ENCODE measurements at regions not wholly inside any gene's neighbourhood (a gene's known extent, or its start where the extent isn't known, plus 50 kb on each side); places are given as distances from the start of the nearest gene placed in this dataset.

DNA sequence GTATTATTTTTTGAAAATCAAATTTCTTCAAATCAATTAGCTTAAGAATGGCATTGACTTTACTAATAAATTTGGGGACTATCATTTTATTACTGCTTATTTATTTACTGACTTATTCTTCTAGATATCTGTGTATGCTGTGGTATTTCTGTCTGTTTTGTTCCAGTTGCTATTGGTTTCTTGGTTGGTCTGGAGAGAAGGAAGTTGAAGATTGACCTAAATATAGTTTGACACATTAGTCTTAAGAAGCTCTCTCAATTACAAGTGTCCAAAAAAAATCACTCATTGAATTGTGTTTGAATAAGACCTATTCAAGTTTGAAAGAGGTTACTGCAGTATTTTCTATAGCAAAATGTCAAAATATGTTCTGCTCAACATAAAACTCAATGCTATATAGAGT is 153.3 kb upstream of the KYNU start:
- H3K27me3 ChIP-seq (ENCODE audit: insufficient read depth, low read length) = no peaks in the 10 kb centered on the region
- no peak overlapping the region for H3K4me2 ChIP-seq (ENCODE audit: low read length)
- H3K23ac ChIP-seq (ENCODE audit: low read length) = no peak overlapping the region
- no peak overlapping the region for H4K91ac ChIP-seq (ENCODE audit: low read depth, low read length)
- H3K79me1 ChIP-seq (ENCODE audit: low read length) = no peaks in the 10 kb centered on the region
- H3K4me3 ChIP-seq (ENCODE audit: low read depth, low read length) = no peak overlapping the region
- no peak overlapping the region for H2BK120ac ChIP-seq (ENCODE audit: insufficient read depth, low read length, poor library complexity)
- H2AK5ac ChIP-seq (ENCODE audit: low read length) = no peak overlapping the region
- H2BK12ac ChIP-seq (ENCODE audit: low read length) = no peak overlapping the region
- H4K12ac ChIP-seq (ENCODE audit: low read depth, low read length) = no peak overlapping the region
- no peak for DNase-seq
- no peaks in the 10 kb centered on the region for H3K4me1 ChIP-seq (ENCODE audit: control insufficient read depth in 1 of 2, insufficient read depth in 2 of 2, low read length in 2 of 2)
- no peak overlapping the region for H2AFZ ChIP-seq (ENCODE audit: insufficient read depth, low read length, poor library complexity)
- H4K8ac ChIP-seq (ENCODE audit: low read depth, low read length) = no peak overlapping the region
- no peak overlapping the region for H3K14ac ChIP-seq (ENCODE audit: low read length)
- no peaks in the 10 kb centered on the region for H3K79me2 ChIP-seq (ENCODE audit: control insufficient read depth, insufficient read depth, low read length, poor library complexity)
- H3K36me3 ChIP-seq (ENCODE audit: control insufficient read depth in 1 of 2, insufficient read depth in 2 of 2, low read length in 2 of 2) = peaks cover 0 to 2% of the 10 kb centered on the region in 2 experiments
- H3K27ac ChIP-seq (ENCODE audit: low read depth, low read length) = no peak overlapping the region
- no peak overlapping the region for H2BK5ac ChIP-seq (ENCODE audit: low read depth, low read length, poor library complexity)
- no peak overlapping the region for H3K18ac ChIP-seq (ENCODE audit: low read length)
- H3K9me3 ChIP-seq (ENCODE audit: insufficient read depth, low read depth, low read length) = peaks cover 2% of the 10 kb centered on the region
- H3K4ac ChIP-seq (ENCODE audit: low read depth, low read length) = no peak overlapping the region
- no peak overlapping the region for H3K9ac ChIP-seq (ENCODE audit: low read length)

DNA sequence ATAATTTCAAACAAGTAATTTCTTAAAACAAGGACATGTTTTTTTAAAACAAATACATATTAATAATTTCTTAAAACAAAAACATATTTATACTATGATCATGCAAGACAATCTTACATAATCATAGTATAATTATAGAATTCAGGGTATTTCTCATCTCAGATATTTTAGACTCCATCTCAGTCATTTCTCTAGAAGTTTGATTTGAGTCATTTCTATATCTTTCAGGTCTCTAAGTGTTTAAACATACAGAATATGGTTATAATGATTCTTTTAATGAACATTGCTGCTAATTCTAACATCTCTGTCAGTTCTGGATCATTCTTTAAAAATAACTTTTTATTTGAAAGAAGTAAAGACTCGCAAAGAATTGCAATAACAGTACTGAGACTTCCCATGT is 154.2 kb upstream of the KYNU start:
- WGBS (ENCODE audit: extremely low coverage, insufficient coverage, insufficient read length) = no CpG with 5 or more reads among the region's 1 CpG
- Histone ChIP-seq H3K14ac (ENCODE audit: low read length) (no peak overlapping the region), H3K9me3 (ENCODE audit: insufficient read depth, low read depth, low read length) (peaks cover 2% of the 10 kb centered on the region), H3K18ac (ENCODE audit: low read length) (no peak overlapping the region), H3K23ac (ENCODE audit: low read length) (no peak overlapping the region), H4K12ac (ENCODE audit: low read depth, low read length) (no peak overlapping the region), H2BK120ac (ENCODE audit: insufficient read depth, low read length, poor library complexity) (no peak overlapping the region), H2AFZ (ENCODE audit: insufficient read depth, low read length, poor library complexity) (no peak overlapping the region), H3K4ac (ENCODE audit: low read depth, low read length) (no peak overlapping the region), H3K79me2 (ENCODE audit: control insufficient read depth, insufficient read depth, low read length, poor library complexity) (no peaks in the 10 kb centered on the region), H3K79me1 (ENCODE audit: low read length) (no peaks in the 10 kb centered on the region), H3K4me3 (ENCODE audit: low read depth, low read length) (no peak overlapping the region), H2BK5ac (ENCODE audit: low read depth, low read length, poor library complexity) (no peak overlapping the region), H3K27ac (ENCODE audit: low read depth, low read length) (no peak overlapping the region), H4K8ac (ENCODE audit: low read depth, low read length) (no peak overlapping the region), H3K27me3 (ENCODE audit: insufficient read depth, low read length) (no peaks in the 10 kb centered on the region), H3K9ac (ENCODE audit: low read length) (no peak overlapping the region), H2AK5ac (ENCODE audit: low read length) (no peak overlapping the region), H3K4me1 (ENCODE audit: control insufficient read depth in 1 of 2, insufficient read depth in 2 of 2, low read length in 2 of 2) (no peaks in the 10 kb centered on the region), H2BK12ac (ENCODE audit: low read length) (no peak overlapping the region), H3K4me2 (ENCODE audit: low read length) (no peak overlapping the region), H3K36me3 (ENCODE audit: control insufficient read depth in 1 of 2, insufficient read depth in 2 of 2, low read length in 2 of 2) (peaks cover 0 to 2% of the 10 kb centered on the region in 2 experiments), H4K91ac (ENCODE audit: low read depth, low read length) (no peak overlapping the region)
- no peak for DNase-seq

DNA sequence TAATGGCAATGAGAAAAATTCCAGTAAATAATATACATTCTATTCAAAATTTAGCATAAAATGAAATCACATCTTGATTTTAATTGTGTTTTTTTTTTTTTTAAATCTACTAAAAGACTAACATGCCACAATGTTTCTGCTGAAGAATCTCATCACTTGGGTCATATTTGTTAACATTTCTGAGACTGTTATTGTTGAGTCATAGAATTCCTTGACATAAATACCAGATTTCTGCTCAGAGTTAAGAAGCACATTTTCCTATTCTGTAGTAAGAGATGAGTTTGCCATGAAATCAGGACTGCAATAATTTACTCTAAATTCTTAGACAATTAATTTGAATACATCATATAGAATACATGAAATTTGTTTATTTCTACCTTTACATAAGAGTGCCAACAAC is 154.9 kb upstream of the KYNU start:
- no peak overlapping the region for H2AK5ac ChIP-seq (ENCODE audit: low read length)
- H3K4me1 ChIP-seq (ENCODE audit: control insufficient read depth in 1 of 2, insufficient read depth in 2 of 2, low read length in 2 of 2) = no peaks in the 10 kb centered on the region
- no peaks in the 10 kb centered on the region for H3K79me2 ChIP-seq (ENCODE audit: control insufficient read depth, insufficient read depth, low read length, poor library complexity)
- H3K4me2 ChIP-seq (ENCODE audit: low read length) = no peak overlapping the region
- no peak overlapping the region for H4K91ac ChIP-seq (ENCODE audit: low read depth, low read length)
- H3K79me1 ChIP-seq (ENCODE audit: low read length) = no peaks in the 10 kb centered on the region
- H3K23ac ChIP-seq (ENCODE audit: low read length) = no peak overlapping the region
- H2AFZ ChIP-seq (ENCODE audit: insufficient read depth, low read length, poor library complexity) = no peak overlapping the region
- H3K9me3 ChIP-seq (ENCODE audit: insufficient read depth, low read depth, low read length) = no peaks in the 10 kb centered on the region
- no peak overlapping the region for H3K4me3 ChIP-seq (ENCODE audit: low read depth, low read length)
- H3K27me3 ChIP-seq (ENCODE audit: insufficient read depth, low read length) = no peaks in the 10 kb centered on the region
- H2BK5ac ChIP-seq (ENCODE audit: low read depth, low read length, poor library complexity) = no peak overlapping the region
- no peak overlapping the region for H3K18ac ChIP-seq (ENCODE audit: low read length)
- no peak overlapping the region for H3K14ac ChIP-seq (ENCODE audit: low read length)
- no peak overlapping the region for H3K9ac ChIP-seq (ENCODE audit: low read length)
- no peak overlapping the region for H2BK12ac ChIP-seq (ENCODE audit: low read length)
- H3K36me3 ChIP-seq (ENCODE audit: control insufficient read depth in 1 of 2, insufficient read depth in 2 of 2, low read length in 2 of 2) = no peaks in the 10 kb centered on the region
- no peak overlapping the region for H3K4ac ChIP-seq (ENCODE audit: low read depth, low read length)
- H4K8ac ChIP-seq (ENCODE audit: low read depth, low read length) = no peak overlapping the region
- H4K12ac ChIP-seq (ENCODE audit: low read depth, low read length) = no peak overlapping the region
- no peak overlapping the region for H2BK120ac ChIP-seq (ENCODE audit: insufficient read depth, low read length, poor library complexity)
- no peak overlapping the region for H3K27ac ChIP-seq (ENCODE audit: low read depth, low read length)
- DNase-seq = peak in 1 of 2 donors; percentile 54

DNA sequence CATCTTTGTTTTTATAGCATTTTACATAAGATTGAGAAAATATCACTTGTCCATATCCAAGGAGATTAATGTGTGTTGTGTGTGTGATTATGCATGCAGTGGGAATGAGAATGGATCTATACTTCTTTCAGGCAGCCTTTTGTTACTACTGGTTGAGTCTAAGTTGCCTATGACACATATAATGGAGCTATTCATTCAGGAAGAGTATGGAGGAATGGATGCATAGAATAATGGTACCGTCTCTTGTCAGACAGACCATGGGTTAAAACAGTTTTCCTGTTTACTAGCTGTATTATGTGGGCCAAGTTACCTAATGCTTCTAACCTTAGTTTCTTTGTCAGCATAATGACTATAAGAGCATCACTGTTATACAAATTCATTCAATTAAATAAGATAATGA is 155.4 kb upstream of the KYNU start:
- Histone ChIP-seq H3K14ac (ENCODE audit: low read length) (no peak overlapping the region), H3K9ac (ENCODE audit: low read length) (no peak overlapping the region), H2AK5ac (ENCODE audit: low read length) (no peak overlapping the region), H3K4me3 (ENCODE audit: low read depth, low read length) (no peak overlapping the region), H3K4me2 (ENCODE audit: low read length) (no peak overlapping the region), H3K23ac (ENCODE audit: low read length) (no peak overlapping the region), H2BK12ac (ENCODE audit: low read length) (no peak overlapping the region), H3K4ac (ENCODE audit: low read depth, low read length) (no peak overlapping the region), H2AFZ (ENCODE audit: insufficient read depth, low read length, poor library complexity) (no peak overlapping the region), H2BK120ac (ENCODE audit: insufficient read depth, low read length, poor library complexity) (no peak overlapping the region), H3K4me1 (ENCODE audit: control insufficient read depth in 1 of 2, insufficient read depth in 2 of 2, low read length in 2 of 2) (no peaks in the 10 kb centered on the region), H2BK5ac (ENCODE audit: low read depth, low read length, poor library complexity) (no peak overlapping the region), H4K91ac (ENCODE audit: low read depth, low read length) (no peak overlapping the region), H4K12ac (ENCODE audit: low read depth, low read length) (no peak overlapping the region), H3K9me3 (ENCODE audit: insufficient read depth, low read depth, low read length) (no peaks in the 10 kb centered on the region), H3K18ac (ENCODE audit: low read length) (no peak overlapping the region), H4K8ac (ENCODE audit: low read depth, low read length) (no peak overlapping the region), H3K27me3 (ENCODE audit: insufficient read depth, low read length) (no peaks in the 10 kb centered on the region), H3K79me2 (ENCODE audit: control insufficient read depth, insufficient read depth, low read length, poor library complexity) (no peaks in the 10 kb centered on the region), H3K79me1 (ENCODE audit: low read length) (no peaks in the 10 kb centered on the region), H3K36me3 (ENCODE audit: control insufficient read depth in 1 of 2, insufficient read depth in 2 of 2, low read length in 2 of 2) (no peaks in the 10 kb centered on the region), H3K27ac (ENCODE audit: low read depth, low read length) (no peak overlapping the region)
- WGBS (ENCODE audit: extremely low coverage, insufficient coverage, insufficient read length) = no CpG with 5 or more reads among the region's 1 CpG
- no peak for DNase-seq

DNA sequence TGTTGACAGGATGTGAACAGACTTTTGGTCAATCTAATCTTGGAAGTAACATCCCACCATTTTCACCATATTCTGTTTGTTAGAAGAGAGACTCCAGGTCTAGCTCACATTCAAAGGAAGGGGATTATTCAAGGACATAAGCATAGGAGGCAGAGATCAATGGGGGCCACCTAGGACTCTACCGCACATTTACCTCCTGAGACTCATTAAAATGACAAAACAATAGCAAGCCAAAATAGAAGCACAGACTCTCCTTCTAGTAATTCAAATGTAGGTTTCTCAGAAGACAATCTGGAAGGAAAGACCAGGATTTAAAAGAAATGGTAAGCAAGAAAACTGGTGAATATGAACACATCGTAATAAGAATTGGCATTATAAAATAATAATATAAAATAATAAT is 156.4 kb upstream of the KYNU start:
- H2AFZ ChIP-seq (ENCODE audit: insufficient read depth, low read length, poor library complexity) = no peak overlapping the region

More for the DNA sequence above, 156.4 kb upstream of the KYNU start:
- Histone ChIP-seq H3K4me1 (ENCODE audit: control insufficient read depth in 1 of 2, insufficient read depth in 2 of 2, low read length in 2 of 2) (no peaks in the 10 kb centered on the region), H4K8ac (ENCODE audit: low read depth, low read length) (no peak overlapping the region), H2BK120ac (ENCODE audit: insufficient read depth, low read length, poor library complexity) (no peak overlapping the region), H3K23ac (ENCODE audit: low read length) (no peak overlapping the region), H2BK5ac (ENCODE audit: low read depth, low read length, poor library complexity) (no peak overlapping the region), H3K14ac (ENCODE audit: low read length) (no peak overlapping the region), H3K27ac (ENCODE audit: low read depth, low read length) (no peak overlapping the region), H2BK12ac (ENCODE audit: low read length) (no peak overlapping the region), H3K79me1 (ENCODE audit: low read length) (no peaks in the 10 kb centered on the region), H3K36me3 (ENCODE audit: control insufficient read depth in 1 of 2, insufficient read depth in 2 of 2, low read length in 2 of 2) (no peaks in the 10 kb centered on the region), H4K12ac (ENCODE audit: low read depth, low read length) (no peak overlapping the region), H2AK5ac (ENCODE audit: low read length) (no peak overlapping the region), H3K9me3 (ENCODE audit: insufficient read depth, low read depth, low read length) (no peaks in the 10 kb centered on the region), H3K18ac (ENCODE audit: low read length) (no peak overlapping the region), H3K27me3 (ENCODE audit: insufficient read depth, low read length) (no peaks in the 10 kb centered on the region), H3K4ac (ENCODE audit: low read depth, low read length) (no peak overlapping the region), H4K91ac (ENCODE audit: low read depth, low read length) (no peak overlapping the region), H3K9ac (ENCODE audit: low read length) (no peak overlapping the region), H3K4me2 (ENCODE audit: low read length) (no peak overlapping the region), H3K79me2 (ENCODE audit: control insufficient read depth, insufficient read depth, low read length, poor library complexity) (no peaks in the 10 kb centered on the region), H3K4me3 (ENCODE audit: low read depth, low read length) (no peak overlapping the region)
- no CpG with 5 or more reads among the region's 2 CpGs for WGBS (ENCODE audit: extremely low coverage, insufficient coverage, insufficient read length)
- no peak for DNase-seq

Data from trophoblast cell (in vitro differentiated cells and primary cell).